ENCODE measurements at regions not wholly inside any gene's neighbourhood (a gene's known extent, or its start where the extent isn't known, plus 50 kb on each side); places are given as distances from the start of the nearest gene placed in this dataset.

GRCh38 chr12:115190010-115190770 lies 506.2 kb upstream of the TBX3 start:
- Mint-ChIP-seq H3K4me1 (ENCODE audit: low read depth) (no peaks in the 10 kb centered on the region), H3K27me3 (no peaks in the 10 kb centered on the region), H3K9me3 (no peaks in the 10 kb centered on the region), H3K27ac (no peak overlapping the region), H3K4me3 (no peak overlapping the region), H3K36me3 (ENCODE audit: low read depth) (no peaks in the 10 kb centered on the region)
- intact Hi-C loops (cut with micrococcal nuclease) = no loop called here

- Mint-ChIP-seq H3K36me3 (ENCODE audit: low read depth) (no peaks in the 10 kb centered on the region), H3K9me3 (no peaks in the 10 kb centered on the region), H3K4me3 (no peak overlapping the region), H3K27ac (no peak overlapping the region), H3K4me1 (ENCODE audit: low read depth) (no peaks in the 10 kb centered on the region), H3K27me3 (no peaks in the 10 kb centered on the region)
- intact Hi-C loops (cut with micrococcal nuclease) = no loop called here
These were observed 501.5 kb upstream of the TBX3 start for GRCh38 chr12:115185506-115185905.

- no peak overlapping the region for H3K27ac Mint-ChIP-seq
- H3K36me3 Mint-ChIP-seq (ENCODE audit: low read depth) = no peaks in the 10 kb centered on the region
- no peaks in the 10 kb centered on the region for H3K9me3 Mint-ChIP-seq
- intact Hi-C loops (cut with micrococcal nuclease) = no loop called here
- H3K27me3 Mint-ChIP-seq = no peaks in the 10 kb centered on the region
- H3K4me3 Mint-ChIP-seq = no peak overlapping the region
- no peaks in the 10 kb centered on the region for H3K4me1 Mint-ChIP-seq (ENCODE audit: low read depth)
These were observed 499.8 kb upstream of the TBX3 start for GRCh38 chr12:115183752-115184151.

- Mint-ChIP-seq H3K4me3 (no peak overlapping the region), H3K36me3 (ENCODE audit: low read depth) (no peaks in the 10 kb centered on the region), H3K27me3 (no peaks in the 10 kb centered on the region), H3K4me1 (ENCODE audit: low read depth) (no peaks in the 10 kb centered on the region), H3K9me3 (no peaks in the 10 kb centered on the region), H3K27ac (no peak overlapping the region)
- intact Hi-C loops (cut with micrococcal nuclease) = no loop called here
These were observed 493.9 kb upstream of the TBX3 start for GRCh38 chr12:115177899-115178298.

GRCh38 chr12:115176741-115177400 lies 492.9 kb upstream of the TBX3 start:
- Mint-ChIP-seq H3K36me3 (ENCODE audit: low read depth) (no peaks in the 10 kb centered on the region), H3K9me3 (no peaks in the 10 kb centered on the region), H3K27me3 (no peaks in the 10 kb centered on the region), H3K4me1 (ENCODE audit: low read depth) (no peaks in the 10 kb centered on the region), H3K27ac (no peak overlapping the region), H3K4me3 (no peak overlapping the region)
- intact Hi-C loops (cut with micrococcal nuclease) = no loop called here

GRCh38 chr12:115174920-115175319 lies 490.9 kb upstream of the TBX3 start:
- H3K27me3 Mint-ChIP-seq = no peaks in the 10 kb centered on the region
- intact Hi-C loops (cut with micrococcal nuclease) = no loop called here
- H3K4me3 Mint-ChIP-seq = no peak overlapping the region
- no peaks in the 10 kb centered on the region for H3K4me1 Mint-ChIP-seq (ENCODE audit: low read depth)
- no peak overlapping the region for H3K27ac Mint-ChIP-seq
- no peaks in the 10 kb centered on the region for H3K9me3 Mint-ChIP-seq
- no peaks in the 10 kb centered on the region for H3K36me3 Mint-ChIP-seq (ENCODE audit: low read depth)

- intact Hi-C loops (cut with micrococcal nuclease) = no loop called here
- Mint-ChIP-seq H3K36me3 (ENCODE audit: low read depth) (no peaks in the 10 kb centered on the region), H3K9me3 (no peaks in the 10 kb centered on the region)
These were observed 488.5 kb upstream of the TBX3 start for GRCh38 chr12:115172521-115172920.

GRCh38 chr12:115169981-115170380 lies 486.0 kb upstream of the TBX3 start:
- no peak overlapping the region for H3K27ac Mint-ChIP-seq
- H3K4me1 Mint-ChIP-seq (ENCODE audit: low read depth) = no peaks in the 10 kb centered on the region
- no peak overlapping the region for H3K4me3 Mint-ChIP-seq
- intact Hi-C loops (cut with micrococcal nuclease) = no loop called here
- no peaks in the 10 kb centered on the region for H3K9me3 Mint-ChIP-seq
- H3K27me3 Mint-ChIP-seq = no peaks in the 10 kb centered on the region
- no peaks in the 10 kb centered on the region for H3K36me3 Mint-ChIP-seq (ENCODE audit: low read depth)

More at GRCh38 chr12:115172521-115172920, 488.5 kb upstream of the TBX3 start:
- no peaks in the 10 kb centered on the region for H3K27me3 Mint-ChIP-seq
- no peak overlapping the region for H3K4me3 Mint-ChIP-seq
- H3K4me1 Mint-ChIP-seq (ENCODE audit: low read depth) = no peaks in the 10 kb centered on the region
- H3K27ac Mint-ChIP-seq = no peak overlapping the region

- intact Hi-C loops (cut with micrococcal nuclease) = no loop called here
- Mint-ChIP-seq H3K4me3 (no peak overlapping the region), H3K27ac (no peak overlapping the region), H3K4me1 (ENCODE audit: low read depth) (no peaks in the 10 kb centered on the region), H3K36me3 (ENCODE audit: low read depth) (no peaks in the 10 kb centered on the region), H3K9me3 (no peaks in the 10 kb centered on the region), H3K27me3 (no peaks in the 10 kb centered on the region)
These were observed 482.8 kb upstream of the TBX3 start for GRCh38 chr12:115166698-115167315.

GRCh38 chr12:115163710-115164109 lies 479.7 kb upstream of the TBX3 start:
- H3K4me3 Mint-ChIP-seq = no peak overlapping the region
- intact Hi-C loops (cut with micrococcal nuclease) = no loop called here
- no peaks in the 10 kb centered on the region for H3K9me3 Mint-ChIP-seq
- H3K4me1 Mint-ChIP-seq (ENCODE audit: low read depth) = no peaks in the 10 kb centered on the region
- no peak overlapping the region for H3K27ac Mint-ChIP-seq
- no peaks in the 10 kb centered on the region for H3K36me3 Mint-ChIP-seq (ENCODE audit: low read depth)
- no peaks in the 10 kb centered on the region for H3K27me3 Mint-ChIP-seq

GRCh38 chr12:115160271-115161128 lies 476.5 kb upstream of the TBX3 start:
- Mint-ChIP-seq H3K36me3 (ENCODE audit: low read depth) (no peaks in the 10 kb centered on the region), H3K27me3 (no peaks in the 10 kb centered on the region), H3K4me3 (no peak overlapping the region), H3K9me3 (no peaks in the 10 kb centered on the region), H3K4me1 (ENCODE audit: low read depth) (no peaks in the 10 kb centered on the region), H3K27ac (no peak overlapping the region)
- intact Hi-C loops (cut with micrococcal nuclease) = no loop called here

GRCh38 chr12:115158816-115159215 lies 474.8 kb upstream of the TBX3 start:
- Mint-ChIP-seq H3K27me3 (no peaks in the 10 kb centered on the region), H3K36me3 (ENCODE audit: low read depth) (no peaks in the 10 kb centered on the region), H3K4me3 (no peak overlapping the region), H3K9me3 (no peaks in the 10 kb centered on the region), H3K4me1 (ENCODE audit: low read depth) (no peaks in the 10 kb centered on the region), H3K27ac (no peak overlapping the region)
- intact Hi-C loops (cut with micrococcal nuclease) = no loop called here

- no peaks in the 10 kb centered on the region for H3K9me3 Mint-ChIP-seq
- no peak overlapping the region for H3K4me3 Mint-ChIP-seq
- no peaks in the 10 kb centered on the region for H3K4me1 Mint-ChIP-seq (ENCODE audit: low read depth)
- intact Hi-C loops (cut with micrococcal nuclease) = no loop called here
- H3K36me3 Mint-ChIP-seq (ENCODE audit: low read depth) = no peaks in the 10 kb centered on the region
- no peak overlapping the region for H3K27ac Mint-ChIP-seq
- no peaks in the 10 kb centered on the region for H3K27me3 Mint-ChIP-seq
These were observed 472.0 kb upstream of the TBX3 start for GRCh38 chr12:115155665-115156645.

Measured in dendritic cell treated with granulocyte-macrophage colony-stimulating factor and Interleukin-4, amounts not matched to agents 40 ng/mL and 50 ng/mL, for 4 days (primary cell).